NCI-H2196 treated with DMSO at 0.1 percent for 48 hours (cell line): ENCODE measurements at regions not wholly inside any gene's neighbourhood (a gene's known extent, or its start where the extent isn't known, plus 50 kb on each side); places are given as distances from the start of the nearest gene placed in this dataset.
"Not testable (repeated sequence)": the region's sequence is repeated elsewhere in the genome, so short reads cannot be mapped to it uniquely, and the experiment has no call there.

Source experiments
- DNase-seq: peaks from one replicate; lab custom pipeline; 2025; ENCODE audit not compliant: unreplicated experiment; lab: John Stamatoyannopoulos, UW

DNA sequence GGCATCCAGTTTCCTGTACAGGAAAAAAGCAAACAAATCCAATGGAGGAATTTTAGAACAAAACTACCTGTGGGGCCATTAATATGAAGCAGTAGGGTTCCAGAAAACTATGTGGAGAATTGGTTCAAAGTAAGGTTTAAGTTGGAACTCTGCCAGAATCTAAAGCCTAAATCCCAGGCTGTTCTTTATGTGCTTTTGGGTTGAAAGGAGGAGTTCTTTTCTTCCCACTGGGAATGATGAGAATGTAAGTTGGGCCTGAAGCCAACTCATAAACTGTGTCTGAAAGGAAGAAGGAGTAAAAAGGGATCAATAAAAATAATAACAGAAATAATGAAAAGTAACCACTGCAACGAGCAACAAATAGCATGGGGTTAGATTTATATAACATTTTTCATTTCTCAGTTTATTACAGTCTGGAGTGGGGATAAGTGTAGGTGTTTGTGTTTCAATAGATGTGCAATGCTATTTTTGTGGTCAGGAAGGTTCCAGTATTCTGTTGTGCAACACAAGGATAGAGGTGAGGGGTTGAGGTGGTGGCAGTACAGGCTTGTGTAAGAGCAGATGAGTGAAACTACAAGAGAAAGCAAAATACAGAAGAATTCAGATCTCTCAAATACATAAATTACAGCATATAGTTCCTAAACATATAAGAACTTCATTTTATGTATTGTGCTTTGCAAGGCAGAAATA, 373.6 kb downstream of the EMP1 start:
- DNase-seq: no peak

DNA sequence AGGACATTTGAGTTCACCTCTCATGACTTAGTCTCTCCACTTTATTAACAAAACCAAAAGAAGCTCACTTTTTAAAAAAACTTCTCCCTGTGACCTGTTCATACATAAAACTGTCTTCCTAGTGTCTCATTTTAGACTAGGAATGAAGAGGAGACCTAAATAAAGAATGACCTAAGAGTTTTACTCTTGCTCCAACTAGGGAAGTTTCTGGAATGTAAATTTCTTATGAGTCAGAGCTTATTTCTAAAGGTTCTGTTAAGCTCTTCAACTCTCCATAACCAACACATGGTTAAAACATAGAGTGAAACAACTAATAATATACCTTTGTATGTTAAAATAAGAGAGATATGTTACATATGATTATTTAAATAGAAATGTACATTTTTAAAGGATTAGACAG, 369.8 kb downstream of the EMP1 start:
- DNase-seq: no peak

DNA sequence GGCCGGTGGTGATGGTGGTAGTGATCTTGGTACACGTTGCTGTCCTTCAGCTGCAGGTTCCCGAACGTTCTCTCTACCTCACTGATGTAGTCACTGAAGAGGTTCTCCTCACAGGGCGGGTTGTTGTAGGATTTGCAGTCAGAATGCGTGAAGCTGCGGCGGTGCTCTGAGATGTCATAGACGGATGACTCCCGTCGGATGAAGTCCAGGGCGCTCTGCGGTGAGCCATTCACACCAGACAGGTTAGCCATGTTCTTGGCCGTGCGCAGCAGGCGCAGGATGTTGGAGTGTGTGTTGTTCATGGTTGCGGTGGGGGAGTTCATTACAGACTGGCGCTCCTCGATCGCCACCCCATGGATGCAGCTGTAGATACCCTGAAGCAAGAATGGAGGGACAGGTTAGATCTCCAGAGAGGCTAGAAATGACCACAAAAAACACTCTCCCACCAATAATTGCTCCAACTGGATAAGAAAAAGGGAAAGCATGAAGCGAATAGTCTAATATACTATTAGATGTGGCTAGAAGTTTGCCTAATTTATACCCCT, 367.8 kb downstream of the EMP1 start:
- DNase-seq: no peak

DNA sequence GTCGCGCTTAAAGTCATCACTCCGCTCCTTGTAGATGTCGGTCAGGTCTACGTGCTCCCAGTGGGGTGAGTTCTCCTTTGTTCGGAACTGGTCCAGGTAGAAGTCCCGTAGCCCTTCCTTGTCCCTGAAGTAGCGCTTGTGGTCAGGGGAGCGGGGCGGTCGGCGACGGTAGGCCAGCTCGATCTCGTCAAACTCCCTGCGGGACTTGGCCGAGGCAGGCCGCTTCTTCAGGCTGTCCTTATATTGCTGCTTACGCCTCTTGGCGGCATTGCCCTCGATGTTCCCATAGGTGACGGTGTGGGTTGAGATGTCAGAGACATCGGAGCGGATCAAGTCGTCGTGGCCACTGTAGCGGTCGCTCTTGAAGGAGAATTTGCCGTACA, 367.2 kb downstream of the EMP1 start:
- no peak for DNase-seq

DNA sequence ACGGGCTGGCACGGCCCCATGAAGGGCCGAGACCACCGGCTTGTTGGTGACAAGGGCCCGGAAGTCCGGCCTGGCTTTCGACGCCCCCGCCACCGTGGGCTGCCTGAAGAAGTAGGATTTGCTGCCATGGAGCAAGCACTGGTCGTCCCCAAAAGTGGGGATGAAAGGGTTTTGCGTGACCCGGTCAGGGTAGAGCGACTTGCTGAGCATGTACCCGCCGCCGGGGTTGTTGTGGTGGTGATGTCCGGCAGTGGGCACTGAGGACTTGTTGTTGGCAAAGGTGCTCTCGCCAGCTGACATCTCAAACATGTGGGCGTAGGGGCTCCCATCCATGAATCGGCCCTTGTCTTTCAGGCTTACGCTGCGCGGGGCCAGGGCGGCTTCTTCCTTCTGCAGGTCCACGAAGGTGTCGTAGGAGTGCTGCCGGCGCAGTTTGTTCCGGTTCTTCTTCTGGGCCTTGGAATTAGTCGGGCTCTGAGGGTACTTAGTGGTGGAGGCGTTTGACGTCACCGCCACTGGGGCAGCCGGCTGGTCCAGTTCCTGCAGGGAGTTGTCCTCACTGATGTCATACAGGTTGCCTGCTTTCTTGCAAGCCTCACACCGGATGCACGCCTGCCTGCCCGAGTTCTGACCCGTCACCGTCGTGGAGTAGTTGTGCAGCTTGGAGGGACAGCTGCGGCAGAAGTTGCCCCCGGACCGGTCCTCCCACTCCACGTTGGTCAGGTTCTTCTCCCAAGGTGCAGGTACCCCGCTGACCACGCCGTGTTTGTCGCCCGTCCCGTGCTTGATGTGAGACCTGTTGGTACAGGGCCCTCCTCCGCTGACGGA, 366.6 kb downstream of the EMP1 start:
- DNase-seq: no peak

DNA sequence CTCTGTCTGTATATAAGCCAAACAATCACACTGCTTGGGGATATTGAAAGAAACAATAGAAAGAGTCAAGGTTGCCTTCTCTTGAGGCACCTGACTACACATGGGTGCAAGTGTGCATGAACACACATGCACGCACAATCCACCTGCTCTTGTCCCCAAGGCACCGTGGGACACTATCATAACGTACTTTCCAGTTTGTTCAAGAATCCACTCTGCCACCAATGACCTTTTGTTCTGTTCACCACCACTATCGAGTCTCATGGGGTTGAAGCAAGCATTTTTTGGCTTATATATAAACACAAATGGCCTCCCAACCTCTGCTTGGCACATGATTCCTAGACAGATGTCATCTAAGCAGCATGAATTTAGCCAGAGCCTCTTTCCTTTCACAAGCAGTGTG, 365.4 kb downstream of the EMP1 start:
- DNase-seq: no peak

DNA sequence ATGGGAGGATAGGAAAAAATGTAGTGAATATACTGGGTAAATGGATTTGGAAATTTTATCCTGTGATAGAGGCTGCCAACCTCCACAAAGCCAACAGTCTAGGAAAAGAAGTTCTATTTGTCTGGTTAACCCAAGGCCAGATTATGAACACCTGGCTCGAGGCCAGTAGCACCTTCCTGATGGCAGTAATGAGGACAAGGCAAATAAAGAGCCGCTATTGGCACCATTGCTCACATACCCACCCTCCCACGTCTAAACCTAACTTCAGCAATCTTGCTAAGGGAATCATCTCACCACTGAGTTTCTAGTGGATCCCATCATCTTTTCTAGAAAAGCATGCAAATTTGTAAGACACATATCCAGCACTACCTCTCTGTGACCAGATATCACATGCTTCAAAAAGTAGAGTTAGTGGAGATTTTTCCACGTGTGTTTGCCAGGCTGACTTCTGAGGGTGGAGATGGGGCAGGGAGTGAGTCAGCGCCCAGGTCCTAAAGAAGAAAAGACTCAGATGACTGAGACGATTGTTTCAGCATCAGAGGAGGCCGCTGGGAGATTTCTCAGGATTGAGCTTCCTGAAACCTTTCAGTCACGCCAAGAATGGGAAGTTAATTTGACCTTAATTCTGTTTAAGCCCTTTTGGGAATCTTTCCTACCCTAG, 362.9 kb downstream of the EMP1 start:
- peak; percentile 5 for DNase-seq

DNA sequence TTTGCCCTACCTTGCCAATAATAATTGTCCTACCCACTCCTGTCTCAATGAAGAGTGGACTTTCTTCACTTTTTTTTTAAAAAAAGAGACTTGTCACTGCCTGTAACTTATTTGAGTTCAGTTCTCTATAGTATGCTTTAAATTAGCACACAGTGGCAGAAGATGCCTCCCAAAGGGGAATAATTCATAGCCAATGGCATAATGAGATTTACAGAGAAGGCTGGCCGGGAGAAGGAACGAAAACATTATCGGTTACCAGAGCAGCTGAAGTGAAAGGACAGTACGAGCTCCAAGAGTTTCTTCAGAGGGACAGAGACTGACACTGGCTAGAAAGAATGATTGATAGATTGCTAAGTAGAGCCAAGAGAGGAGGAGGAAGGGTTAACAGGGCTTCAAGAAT, 356.3 kb downstream of the EMP1 start:
- DNase-seq: no peak

DNA sequence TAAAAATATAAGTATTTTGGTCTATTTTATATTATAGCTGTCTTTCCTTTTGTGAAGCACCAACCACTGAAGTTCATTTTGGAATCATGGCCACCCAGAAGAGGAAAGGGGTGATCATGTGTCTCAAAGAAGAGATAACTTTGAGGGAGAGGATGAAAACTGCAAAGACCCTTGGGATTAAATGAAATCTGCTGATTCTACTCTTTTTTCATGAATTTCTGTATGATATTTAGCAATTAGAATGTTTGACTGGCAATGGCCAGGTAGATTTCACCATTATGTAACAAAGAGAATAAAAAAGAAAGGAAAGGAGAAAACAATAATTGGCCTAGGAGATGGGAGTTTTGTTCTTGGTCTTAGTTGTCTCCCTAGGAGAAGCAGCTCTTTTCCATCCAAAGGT, 350.8 kb downstream of the EMP1 start:
- no peak for DNase-seq

DNA sequence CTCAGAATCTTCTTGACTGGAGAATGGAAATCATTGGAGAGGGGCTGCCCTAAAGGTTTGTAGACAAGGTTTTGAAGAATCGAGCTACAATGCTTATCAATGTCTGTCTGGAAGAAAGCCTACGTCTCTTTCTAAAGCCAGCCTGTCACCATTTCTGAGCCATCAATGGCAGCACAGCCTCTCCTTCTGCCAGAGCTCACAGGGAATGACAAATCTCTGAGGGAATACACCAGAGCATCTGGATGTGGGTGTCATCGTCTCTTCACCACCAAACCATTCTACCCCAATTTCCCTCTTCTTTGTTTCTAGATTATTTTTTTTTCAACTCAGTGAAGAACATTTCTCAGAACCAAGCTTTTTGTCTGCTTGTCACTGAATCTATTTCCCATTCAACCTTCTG, 349.7 kb downstream of the EMP1 start:
- DNase-seq: no peak

DNA sequence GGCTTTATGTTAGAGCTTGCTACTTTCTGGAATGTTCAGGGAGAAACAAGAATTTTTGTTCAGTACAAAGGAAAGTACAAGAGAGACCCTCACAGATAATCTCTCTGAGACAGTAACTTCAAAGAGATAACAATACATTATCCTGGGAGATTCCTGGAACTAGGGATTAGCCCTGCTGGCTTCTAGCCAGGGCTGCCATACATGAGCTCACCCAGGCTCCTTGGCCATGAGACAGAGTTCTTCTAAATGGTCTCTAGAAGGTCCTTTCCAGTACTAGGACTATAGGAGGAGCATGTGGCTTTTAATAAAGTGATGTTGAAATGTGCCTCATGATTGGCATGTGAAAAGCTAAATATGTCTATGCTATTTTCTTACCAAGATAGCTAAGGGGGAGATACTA, 342.5 kb downstream of the EMP1 start:
- no peak for DNase-seq

DNA sequence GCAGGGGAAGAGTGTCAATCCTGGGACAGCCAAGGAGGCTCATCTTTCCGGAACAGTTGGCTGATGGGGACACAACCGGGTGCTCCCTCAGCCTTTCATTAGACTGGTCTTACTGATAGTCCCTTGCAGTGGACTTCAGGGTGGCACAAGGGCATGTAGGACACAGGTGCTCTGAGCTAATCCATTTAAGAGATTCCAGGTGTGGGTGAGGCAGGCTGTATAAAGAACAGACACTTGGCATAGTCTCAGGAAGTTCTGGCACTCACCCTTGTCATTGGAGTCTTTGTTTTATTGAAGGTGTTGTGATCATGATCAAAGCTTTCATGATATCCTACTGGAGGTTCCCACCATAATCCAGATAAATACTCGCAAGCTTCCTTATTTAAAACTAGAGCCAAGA, 341.6 kb downstream of the EMP1 start:
- DNase-seq: no peak

DNA sequence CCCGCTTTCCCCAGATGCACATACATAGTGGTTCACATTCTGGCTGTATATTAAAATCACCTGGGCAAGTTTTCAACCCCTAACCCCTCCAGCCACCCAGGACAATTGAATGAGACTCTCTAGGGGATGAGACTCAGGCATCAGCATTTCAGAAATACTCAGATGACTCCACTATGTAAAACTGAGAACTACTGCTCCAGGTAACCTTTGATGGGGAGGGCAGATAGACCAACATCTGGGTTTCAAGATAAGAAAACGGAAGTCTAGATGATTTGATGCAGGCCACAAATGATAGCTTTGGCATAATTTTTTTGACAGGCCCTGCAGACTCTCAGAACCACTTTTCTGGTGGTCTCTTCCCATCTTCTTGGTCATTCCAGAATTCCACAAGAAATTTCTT, 341.1 kb downstream of the EMP1 start:
- no peak for DNase-seq

DNA sequence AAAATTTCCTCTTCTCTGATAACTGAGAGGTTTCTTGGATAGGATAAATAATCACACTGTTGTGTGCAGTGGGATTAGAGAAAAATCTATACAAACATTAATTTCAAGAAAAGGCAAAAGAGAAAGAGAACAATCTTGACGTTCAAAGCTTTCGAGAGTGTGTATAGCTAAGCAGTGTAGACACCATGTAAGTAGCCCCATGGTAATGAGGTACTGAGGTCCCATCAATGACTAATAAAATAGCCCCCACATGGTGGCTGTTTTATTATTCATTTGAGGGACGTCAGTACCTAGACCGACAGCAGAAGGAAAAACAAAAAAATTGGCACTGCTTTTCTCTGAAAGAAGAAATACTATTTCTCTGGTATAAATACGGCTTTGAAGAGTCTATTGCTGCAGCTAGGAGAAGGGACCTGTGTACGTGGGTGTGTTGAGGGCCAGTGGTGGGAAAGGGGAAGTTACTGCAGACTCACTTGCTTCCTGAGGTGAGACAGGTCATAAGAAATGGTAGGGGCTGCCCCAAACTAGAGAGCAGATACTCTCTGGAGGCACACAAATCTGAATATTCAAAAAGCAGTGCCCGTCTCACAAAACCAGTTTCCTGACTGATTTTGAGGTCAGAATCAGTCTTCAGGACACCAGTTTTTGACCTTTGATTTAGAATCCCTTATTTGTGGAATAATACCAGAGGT, 339.8 kb downstream of the EMP1 start:
- DNase-seq: no peak

DNA sequence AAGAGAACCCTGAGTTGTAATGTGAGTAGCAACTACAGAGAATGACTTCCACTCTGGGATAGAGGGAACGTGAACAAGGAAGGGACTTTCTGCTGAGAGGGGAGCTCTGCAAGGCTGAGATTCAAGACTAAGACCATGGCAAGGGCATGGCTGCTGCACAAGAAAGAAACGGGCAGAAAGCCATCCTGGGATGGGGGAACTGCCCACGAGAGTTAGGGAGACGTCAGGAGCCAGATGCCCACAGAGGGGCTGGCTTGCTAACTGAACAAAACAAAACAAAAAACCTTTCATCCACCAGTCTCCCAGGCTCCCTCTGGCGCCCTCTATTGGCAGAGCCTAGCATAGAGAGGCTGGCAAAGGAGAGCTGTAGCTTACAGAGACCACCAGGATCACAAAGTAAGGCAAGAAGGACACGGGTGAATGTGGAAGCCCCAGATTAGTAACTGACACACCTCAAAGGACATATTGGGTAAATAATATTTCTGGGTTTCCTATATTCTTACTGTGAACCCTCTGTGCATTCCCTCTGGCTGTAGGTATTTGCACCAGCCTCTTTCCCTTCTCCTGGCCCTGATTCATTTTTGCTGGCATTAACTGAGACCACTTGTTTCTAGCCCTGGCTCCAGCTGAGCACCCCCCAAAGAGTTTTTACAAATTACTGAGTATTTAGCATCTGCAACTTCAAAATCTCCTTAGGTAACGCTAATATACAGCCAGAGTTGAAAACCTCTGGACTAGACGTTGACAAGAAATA, 338.3 kb downstream of the EMP1 start:
- no peak for DNase-seq

DNA sequence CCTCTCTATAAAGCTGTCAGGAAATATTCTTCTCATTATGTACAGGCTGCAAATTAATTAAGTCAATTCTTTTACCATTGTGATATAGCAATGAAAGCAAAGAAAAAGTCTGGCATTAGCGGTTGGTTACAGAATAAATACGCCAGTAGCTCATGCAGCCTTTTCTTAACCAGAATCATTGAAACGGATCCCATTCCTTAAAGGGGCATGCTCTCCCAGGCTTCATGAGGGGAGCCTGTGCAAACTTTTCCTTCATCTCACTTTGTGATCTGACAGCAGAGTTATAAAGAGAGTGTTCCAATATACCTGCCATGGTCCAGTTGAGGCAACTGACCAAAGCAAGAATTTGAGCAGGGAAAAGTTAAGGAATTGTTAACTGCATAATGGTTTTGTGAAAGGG, 337.7 kb downstream of the EMP1 start:
- DNase-seq: no peak

DNA sequence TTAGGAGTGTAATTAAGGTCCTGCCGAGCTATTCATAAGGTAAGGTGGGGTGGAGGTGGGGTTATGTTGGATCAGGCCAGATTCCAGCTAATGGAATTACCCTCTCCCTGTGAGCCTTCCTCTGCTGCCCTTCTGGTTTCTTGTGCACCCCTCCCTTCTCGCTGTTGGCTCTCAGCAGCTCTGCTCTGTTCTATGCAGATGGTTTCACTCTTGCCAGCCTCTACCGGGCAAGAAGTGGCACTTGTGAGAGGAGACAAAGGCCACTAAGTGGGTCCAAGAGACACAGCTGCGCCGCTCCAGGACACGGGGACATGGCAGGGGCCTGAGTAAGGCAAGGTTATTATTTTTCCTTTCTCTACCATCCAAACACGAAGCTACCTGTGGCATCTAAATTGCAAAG, 334.4 kb downstream of the EMP1 start:
- no peak for DNase-seq

DNA sequence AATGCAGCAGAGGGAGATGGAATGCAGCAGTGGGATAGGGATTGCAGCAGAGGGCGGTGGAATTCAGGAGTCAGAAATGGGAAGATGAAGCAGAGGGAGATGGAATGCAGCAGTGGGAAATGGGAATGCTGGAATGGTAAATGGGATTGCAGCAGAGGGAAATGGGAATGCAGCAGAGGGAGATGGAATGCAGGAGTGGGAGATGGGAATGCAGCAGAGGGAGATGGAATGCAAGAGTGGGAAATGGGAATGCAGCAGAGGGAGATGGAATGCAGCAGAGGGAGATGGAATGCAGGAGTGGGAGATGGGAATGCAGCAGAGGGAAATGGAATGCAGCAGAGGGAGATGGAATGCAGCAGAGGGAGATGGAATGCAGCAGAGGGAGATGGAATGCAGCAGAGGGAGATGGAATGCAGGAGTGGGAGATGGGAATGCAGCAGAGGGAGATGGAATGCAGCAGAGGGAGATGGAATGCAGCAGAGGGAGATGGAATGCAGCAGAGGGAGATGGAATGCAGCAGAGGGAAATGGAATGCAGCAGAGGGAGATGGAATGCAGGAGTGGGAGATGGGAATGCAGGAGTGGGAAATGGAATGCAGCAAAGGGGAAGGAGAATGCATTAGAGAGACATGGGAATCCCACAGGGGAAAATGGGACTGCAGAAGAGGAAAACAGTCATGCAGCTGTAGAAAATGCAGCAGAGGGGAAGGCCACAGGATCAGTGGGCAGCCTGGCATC, 329.8 kb downstream of the EMP1 start:
- not testable (repeated sequence) for DNase-seq

DNA sequence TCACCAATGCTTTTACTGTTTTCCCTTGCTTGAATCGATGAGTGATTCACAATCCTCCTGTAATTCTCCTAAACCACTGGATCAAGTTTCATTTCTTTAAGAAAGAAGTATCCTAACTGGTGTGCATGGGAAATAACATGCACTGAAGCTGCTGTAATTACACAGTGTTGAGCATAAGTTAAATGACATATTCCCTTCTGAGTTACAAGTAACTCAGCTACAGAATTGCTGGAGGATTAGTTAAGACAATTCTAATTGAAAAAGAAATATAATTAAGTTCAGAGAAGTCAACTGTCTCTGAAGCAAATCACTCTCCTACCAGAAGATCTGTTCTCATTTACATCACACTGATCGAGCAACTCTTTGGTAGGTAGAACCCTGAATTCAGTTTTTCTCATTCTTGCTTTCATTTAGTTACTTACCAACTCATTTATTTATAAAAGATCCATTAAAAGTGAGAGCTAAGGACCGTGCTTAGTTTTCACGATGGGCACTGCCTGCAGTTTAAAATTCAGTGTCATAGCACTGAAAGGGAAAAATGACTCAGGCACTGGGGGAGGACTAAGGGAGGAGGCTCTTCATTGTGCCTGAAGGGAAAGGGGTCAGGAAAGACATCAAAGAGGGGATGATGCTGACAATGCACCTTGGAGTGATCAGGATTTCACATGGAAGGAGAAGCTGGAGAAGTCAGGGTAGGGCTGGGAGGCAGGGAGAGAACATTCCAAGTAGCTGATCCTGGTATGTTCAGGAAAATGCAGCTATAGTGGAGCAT, 327.2 kb downstream of the EMP1 start:
- DNase-seq: no peak
